ENCODE measurements at regions not wholly inside any gene's neighbourhood (a gene's known extent, or its start where the extent isn't known, plus 50 kb on each side); places are given as distances from the start of the nearest gene placed in this dataset.

DNA sequence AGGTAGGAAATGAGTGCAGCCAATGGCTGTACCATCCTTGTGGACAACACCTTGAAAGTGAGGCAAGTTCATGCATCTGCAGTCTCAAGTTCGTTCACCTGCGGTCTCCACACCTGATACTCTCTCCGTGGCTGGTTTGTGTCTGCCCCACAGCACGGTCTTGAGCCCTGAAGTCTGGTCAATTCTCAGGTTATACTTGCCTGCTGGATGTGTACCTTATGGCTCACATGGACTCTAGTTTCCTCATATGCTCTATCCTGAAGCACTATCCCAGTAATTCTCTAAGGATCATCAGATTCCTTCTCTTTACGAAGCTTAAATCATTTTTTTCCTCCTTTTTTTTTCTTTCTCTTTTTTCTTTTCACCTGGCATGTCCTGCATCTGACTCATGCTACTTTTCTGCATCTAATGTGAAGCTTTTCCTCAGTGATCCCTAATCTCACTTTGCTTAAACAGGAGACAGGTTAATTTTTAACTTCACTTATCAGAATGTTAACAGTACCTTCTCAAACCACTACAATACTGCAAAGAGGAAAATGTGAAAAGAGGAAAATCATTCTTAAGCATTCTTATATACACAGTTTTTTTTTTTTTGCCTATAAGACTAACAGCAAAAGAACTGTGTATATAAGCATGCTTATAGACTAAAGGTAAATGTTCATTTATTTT lies 511.2 kb downstream of the SOX11 start:
- no peak for DNase-seq (ENCODE audit: low read depth, low spot score)
- H3K4me3 ChIP-seq (ENCODE audit: low read length): no peak overlapping the region

DNA sequence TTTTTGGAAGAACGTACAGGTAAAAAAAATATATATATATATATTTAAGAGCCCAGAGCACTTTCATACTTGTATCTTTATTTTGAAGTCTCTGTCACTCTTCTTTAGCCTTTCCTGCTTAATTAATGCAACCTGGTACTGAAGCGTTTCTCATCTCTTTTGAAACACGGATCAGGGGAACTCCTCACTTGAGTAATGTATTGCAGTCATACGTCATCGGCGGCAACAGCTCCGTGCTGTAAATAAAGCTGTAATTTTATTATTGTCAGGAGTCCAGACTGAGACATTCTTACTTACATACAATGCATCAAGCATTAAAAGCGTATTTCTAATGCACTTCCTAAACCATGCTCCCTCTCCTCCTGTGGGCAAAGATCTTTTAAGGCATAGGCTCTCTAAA lies 514.7 kb downstream of the SOX11 start:
- no peak overlapping the region for H3K4me3 ChIP-seq (ENCODE audit: low read length)
- no peak for DNase-seq (ENCODE audit: low read depth, low spot score)

DNA sequence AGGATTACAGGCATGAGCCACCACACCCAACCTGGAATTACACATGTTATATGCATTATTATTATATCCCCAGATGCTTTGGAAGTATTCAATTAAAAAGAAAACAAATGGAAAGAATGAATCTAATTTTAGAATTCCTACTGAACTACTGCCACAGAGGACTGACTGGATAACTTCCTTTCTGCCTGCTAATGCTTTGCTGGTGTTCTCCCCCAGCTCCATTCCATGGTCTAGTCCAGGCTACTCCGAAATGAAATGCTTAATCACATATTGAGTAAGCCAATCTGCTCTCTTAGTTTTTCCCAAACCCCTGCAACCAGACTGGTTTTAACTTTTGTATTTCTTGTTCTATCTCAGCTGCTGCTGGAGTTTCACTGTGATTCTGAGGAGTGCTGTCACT lies 519.1 kb downstream of the SOX11 start:
- no peak for DNase-seq (ENCODE audit: low read depth, low spot score)
- H3K4me3 ChIP-seq (ENCODE audit: low read length): no peak overlapping the region

DNA sequence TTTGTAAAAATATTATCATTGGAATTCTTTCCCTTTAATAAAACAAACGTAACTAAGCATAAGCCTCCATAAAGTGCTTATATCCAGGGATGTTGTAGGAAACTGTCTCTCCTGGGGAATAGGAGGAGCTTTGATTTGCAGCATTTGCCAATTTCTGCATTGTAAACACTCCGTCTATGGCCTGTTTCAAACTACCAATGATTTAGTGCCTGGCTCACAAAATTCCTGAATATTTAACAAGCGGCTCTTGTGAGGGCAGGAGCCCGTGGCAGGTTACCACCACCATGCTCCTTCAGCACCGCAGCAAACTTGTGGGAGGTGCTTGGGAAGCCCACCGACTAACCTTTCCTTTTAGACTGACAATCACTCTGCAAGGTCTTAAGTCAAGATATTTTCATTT lies 520.3 kb downstream of the SOX11 start:
- no peak for DNase-seq (ENCODE audit: low read depth, low spot score)
- H3K4me3 ChIP-seq (ENCODE audit: low read length): no peak overlapping the region

DNA sequence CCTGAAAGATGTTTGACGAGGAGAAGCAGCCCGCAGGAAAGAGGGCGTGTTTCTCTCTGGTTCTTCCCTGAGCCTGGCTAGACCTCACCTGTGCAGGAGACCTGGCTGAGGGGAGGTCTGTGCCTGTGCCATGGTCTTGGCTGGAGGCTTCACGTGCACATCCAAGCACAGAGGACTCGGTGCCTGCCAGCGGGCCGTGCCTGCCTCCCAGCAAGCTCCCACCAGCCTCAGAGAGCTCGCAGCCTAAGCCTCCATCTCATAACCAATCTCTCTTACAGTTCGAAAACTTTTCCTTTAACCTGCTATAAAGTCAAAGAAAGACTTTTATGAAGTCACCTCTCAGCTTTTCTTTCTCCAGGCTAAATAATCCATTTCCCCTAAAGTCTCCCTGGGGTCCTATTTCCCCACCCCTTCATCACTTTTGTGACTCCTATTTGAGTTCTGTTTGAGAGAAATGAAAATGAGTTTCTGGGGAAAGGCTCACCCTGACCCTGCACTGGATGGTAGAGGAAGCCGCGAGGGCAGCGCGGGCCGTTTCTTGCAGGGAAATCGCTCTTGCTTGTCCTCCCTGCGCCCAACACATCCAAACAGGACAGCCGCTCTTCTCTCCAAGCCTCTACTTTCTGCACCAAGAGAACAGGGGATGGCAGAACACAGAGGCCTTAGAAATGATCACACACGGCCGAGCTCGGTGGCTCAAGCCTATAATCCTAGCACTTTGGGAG lies 521.0 kb downstream of the SOX11 start:
- H3K4me3 ChIP-seq (ENCODE audit: low read length): no peak overlapping the region
- DNase-seq (ENCODE audit: low read depth, low spot score): no peak

DNA sequence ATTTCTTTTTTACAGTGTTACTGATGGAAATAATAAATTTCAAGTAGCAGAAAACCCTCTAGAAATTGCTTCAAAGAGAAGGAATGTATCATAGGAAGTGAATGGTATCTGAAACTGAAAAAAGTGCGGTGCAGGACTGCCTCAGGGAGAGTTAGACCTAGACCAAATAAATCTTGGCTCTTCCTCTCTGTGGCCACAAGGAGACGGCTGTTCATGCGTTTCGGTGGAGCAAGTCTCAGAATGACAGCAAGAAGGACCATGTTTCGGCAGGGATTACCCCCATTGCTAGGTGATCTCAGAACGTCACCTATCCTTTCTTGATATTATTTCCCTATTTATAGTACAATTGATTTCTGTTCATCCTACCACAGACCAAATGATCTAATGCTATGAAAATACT lies 522.3 kb downstream of the SOX11 start:
- no peak overlapping the region for H3K4me3 ChIP-seq (ENCODE audit: low read length)
- DNase-seq (ENCODE audit: low read depth, low spot score): no peak

DNA sequence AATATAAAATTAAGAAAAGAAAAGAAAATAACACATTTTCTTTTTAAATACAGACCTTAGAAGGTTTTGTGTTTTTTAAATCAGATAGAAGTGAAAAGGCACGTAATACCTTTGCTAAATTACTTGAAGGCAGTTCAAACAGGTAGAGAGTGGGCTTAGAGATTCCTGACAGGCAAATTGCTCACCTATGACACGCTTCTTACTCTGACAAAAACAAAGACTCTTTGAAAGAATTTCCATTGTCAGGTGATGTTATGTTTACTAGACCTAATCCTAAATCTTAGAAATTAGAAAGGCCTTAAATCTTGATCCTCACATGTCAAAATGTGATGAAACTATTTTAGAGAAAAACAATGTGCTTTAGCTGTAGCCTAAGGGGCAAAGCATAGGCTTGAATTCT lies 522.9 kb downstream of the SOX11 start:
- H3K4me3 ChIP-seq (ENCODE audit: low read length): no peak overlapping the region
- DNase-seq (ENCODE audit: low read depth, low spot score): no peak

DNA sequence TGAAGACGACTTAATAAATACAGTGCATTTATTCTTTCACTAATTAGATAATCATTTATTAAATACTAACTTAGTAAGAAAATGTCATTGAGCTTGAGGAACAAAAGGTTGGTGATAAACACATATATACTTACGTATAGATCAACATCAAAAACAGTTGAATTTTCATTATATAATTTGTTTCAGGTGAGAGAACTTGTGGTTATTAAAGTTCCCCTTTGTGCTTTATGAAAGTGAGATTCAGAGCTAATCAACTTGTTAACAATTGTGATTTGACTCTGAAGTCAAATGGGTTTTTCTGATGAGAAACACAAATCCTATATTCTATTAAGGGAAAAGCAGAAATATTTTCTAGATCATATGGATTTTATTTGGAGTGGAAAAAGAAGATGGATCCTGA lies 524.0 kb downstream of the SOX11 start:
- no peak overlapping the region for H3K4me3 ChIP-seq (ENCODE audit: low read length)
- no peak for DNase-seq (ENCODE audit: low read depth, low spot score)

DNA sequence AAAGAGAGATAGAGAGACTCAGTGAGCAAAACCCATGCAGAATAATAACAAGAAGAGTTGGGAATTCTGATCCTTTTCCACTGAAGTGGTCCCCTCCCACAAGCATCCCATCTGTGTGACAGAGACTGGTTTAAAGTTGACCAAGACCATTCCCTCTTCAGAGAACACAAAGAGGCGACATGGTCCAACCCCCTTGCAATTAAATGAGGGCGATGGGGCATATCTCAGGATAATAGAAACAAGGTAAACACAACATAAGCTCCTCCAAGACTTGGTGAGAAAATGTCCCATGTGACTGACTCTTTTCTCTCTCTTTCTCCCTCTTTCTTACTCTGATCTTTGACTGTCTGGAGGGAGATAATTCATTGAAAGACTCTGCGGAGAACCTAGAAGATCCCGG lies 526.7 kb downstream of the SOX11 start:
- no peak for DNase-seq (ENCODE audit: low read depth, low spot score)
- H3K4me3 ChIP-seq (ENCODE audit: low read length): no peak overlapping the region

DNA sequence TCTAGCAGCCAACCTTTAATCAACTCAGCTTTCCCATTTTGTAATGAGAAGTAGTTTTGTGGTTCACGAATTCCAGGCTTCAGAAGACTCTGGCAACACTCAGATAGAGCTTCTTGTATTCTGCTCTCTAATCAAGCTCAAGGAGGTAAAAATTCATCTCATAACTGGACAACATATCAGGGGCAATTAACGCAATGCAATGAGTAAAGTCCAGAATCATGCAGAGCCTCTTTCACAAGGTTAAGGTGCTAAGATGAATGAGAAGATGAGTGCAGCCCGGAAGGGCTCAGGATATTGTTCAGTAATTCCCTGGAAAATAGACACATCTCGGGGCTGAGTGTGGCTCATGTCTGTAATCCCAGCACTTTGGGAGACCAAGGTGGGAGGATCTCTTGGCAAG lies 527.7 kb downstream of the SOX11 start:
- no peak for DNase-seq (ENCODE audit: low read depth, low spot score)
- H3K4me3 ChIP-seq (ENCODE audit: low read length): no peak overlapping the region

DNA sequence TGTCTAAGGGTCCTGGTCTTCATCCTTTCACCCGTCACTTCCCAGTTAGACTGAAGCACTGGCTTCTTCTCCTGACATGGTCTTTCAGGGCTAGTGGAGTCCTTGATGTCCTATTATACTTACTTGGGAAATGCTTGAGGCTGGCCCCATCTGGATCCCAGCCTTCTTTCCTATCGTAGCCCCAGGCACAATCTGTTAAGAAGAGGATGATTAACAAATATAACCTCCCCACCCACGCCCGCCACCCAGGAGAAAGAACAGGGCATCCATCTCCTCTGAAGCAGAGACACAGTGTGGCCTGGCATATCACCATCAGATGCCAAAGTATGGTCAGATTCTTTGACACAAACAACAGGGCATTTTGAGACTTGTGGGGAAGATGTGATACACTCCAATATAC lies 530.1 kb downstream of the SOX11 start:
- no peak overlapping the region for H3K4me3 ChIP-seq (ENCODE audit: low read length)
- no peak for DNase-seq (ENCODE audit: low read depth, low spot score)

DNA sequence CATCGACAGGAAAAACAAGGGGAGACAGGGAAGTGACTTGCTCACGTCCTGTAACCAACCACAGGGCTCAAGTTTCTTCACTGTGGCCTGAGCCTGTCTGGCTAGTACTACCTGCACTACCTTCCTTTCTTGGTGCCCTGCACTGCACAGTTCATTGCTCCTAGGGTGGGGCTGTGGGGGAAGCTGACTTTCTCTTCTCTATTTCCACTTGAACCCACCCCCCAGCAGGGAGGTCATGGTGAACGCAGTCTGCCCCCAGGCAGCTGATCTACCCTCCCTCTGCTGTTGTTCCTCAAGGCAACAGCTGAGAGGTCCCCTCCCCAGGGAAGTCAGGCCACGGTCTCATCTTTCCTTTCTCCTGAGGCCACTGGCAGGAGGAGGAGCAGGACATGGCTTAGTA lies 532.1 kb downstream of the SOX11 start:
- no peak overlapping the region for H3K4me3 ChIP-seq (ENCODE audit: low read length)
- no peak for DNase-seq (ENCODE audit: low read depth, low spot score)

DNA sequence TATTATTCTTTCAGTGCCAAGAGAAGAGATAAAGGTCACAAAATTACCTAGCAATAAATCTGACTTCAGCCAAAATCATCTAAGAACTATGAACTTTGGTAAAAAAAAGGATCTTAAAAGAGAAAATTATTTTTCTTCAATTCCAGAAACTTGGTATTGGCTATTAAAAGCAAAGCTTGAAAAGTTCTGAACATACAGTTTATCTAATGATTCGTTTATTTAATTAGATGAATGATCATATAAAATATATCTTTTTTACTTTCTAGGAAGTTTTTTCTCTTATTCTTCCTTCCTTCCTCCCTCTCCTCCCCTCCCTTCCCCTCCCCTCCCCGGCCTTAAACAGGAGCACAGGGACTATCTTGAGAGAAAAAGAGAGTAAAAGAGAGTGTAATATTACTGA lies 536.1 kb downstream of the SOX11 start:
- DNase-seq (ENCODE audit: low read depth, low spot score): no peak
- H3K4me3 ChIP-seq (ENCODE audit: low read length): no peak overlapping the region

DNA sequence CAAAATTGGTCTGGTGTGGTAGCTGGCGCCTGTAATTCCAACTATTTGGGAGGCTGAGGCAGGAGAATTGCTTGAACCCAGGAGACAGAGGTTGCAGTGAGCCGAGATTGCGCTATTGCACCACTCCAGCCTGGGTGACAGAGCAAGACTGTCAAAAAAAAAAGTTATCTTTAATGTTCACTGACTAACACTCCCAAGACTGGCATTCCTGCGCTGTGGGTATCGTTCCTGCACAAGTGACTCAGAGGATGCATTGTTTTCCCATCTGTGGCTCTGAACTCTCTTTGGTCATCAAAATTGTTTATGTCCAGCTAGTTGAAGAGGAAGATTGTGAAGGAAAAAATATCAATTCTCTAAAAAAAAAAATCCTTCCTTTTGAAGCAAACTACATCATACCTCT lies 539.0 kb downstream of the SOX11 start:
- no peak for DNase-seq (ENCODE audit: low read depth, low spot score)
- no peak overlapping the region for H3K4me3 ChIP-seq (ENCODE audit: low read length)

DNA sequence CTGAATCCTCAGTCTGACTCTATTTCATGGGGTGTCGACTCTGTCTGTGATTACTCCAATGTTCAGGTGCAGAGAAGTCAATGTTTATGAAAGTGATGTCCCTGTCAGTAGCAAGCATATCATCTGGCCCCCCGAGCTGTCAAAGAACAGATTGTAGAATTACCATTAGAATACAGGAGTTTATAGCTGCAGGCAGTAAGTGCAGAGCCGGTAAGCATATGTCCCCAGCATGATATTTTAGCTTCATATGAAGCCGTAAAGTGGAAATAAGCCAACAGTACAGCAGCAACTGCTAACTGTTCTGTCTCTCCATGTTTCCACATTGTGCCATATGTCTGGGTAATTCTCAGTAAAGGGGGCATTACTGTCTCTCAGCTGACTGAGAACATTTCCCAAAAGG lies 541.8 kb downstream of the SOX11 start:
- H3K4me3 ChIP-seq (ENCODE audit: low read length): no peak overlapping the region
- no peak for DNase-seq (ENCODE audit: low read depth, low spot score)

DNA sequence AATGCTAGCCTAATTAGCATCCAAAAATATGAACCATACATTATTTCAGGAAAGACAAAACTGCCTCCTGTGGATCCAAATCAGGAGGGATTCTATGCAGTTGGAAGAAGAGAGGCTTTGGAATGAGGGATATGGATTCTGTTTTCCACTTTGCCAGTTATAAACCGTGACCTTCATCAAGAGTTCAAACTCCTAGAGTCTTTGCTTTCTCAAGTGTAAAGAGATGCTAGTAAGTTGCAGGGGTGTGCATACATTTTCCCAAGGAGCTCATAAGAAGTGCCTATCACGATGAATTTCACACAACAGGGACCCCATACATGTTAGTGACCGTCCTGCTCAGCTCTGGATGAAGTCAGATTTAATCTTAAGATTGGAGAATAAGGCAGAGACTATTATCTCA lies 542.5 kb downstream of the SOX11 start:
- DNase-seq (ENCODE audit: low read depth, low spot score): no peak
- H3K4me3 ChIP-seq (ENCODE audit: low read length): no peak overlapping the region

DNA sequence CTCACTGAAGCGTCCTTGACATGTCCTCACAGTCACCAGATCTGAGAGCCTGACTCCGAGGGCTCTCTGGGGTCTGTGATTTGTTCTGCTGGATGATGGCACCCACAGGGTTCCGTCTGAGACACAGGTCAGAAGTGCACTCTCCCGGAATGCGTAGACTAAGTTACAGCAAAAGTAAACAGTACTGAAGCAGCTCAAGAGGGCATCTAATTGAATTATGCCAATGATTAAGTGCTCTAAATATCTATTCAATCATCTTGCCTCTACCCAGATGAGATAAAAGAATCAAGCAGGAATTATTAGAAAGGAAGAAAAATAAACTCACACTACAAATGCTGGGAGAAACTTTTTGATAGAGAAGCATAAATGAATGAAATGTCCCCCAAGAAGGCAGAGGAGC lies 544.1 kb downstream of the SOX11 start:
- DNase-seq (ENCODE audit: low read depth, low spot score): no peak
- no peak overlapping the region for H3K4me3 ChIP-seq (ENCODE audit: low read length)

DNA sequence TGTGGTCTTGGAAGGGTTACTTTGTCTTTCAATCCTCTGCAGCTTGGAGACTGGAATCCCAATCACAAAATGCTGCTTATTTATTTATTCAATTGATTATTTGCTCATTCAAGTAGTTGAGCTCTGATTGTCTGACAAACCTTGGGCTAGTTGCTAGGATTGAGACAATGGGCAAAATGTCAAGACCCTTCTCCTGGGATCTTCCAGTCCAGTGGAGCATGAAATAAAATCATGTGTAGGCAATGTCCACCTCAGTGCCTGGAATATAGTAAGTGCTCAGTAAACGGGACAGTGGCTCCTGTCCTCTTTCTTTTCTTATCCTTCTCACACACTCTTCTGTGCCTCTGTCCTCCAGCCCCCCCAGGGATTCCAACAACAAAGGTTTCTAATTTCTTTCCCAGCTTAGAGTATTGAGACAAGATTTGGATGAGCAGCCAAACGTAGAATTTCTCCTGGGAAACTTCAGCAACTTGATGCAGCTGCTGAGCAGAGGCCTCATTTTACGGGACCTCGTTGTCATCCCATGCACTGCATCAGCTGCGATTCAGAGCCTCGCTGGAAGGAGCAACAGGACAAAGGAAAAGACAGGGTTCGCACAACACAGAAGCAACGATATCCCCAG lies 545.0 kb downstream of the SOX11 start:
- no peak overlapping the region for H3K4me3 ChIP-seq (ENCODE audit: low read length)
- no peak for DNase-seq (ENCODE audit: low read depth, low spot score)

DNA sequence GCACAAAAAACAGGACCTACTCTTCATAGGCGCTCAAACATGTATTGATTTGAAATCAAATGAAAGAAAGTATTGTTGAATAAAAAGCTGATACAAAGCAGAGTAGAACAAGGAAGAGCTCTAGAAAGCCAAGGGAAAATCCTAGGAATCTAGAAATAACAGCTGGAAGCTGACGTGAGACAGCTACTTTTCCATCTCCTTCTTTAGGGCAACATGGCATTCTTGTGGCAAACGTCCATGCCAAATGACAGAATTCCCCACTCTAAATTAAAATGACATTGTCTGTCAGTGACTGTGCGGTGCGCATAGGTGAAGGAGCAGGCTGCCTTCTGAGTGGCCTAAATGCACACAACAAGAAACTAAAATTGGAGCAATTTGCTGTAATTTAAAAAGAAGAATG lies 557.4 kb downstream of the SOX11 start:
- no peak overlapping the region for H3K4me3 ChIP-seq (ENCODE audit: low read length)
- no peak for DNase-seq (ENCODE audit: low read depth, low spot score)

DNA sequence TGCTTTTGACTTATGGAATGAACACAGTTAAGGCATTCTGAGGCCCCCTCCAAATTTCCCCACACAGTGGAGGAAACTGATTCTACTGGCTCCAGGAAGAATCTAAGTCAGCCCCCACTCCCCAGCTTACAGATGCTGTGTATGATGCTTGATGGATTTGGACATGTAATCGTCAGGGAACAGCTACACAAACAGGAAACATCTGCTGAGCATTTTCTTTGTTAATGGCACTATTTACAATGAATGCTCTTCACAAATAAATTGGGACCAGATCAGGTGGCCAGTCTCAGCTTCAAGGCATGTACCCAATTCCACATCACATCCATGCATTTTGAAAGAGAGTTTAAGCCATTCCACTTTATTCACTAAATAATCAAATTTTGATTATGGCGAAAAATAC lies 562.3 kb downstream of the SOX11 start:
- DNase-seq (ENCODE audit: low read depth, low spot score): no peak
- no peak overlapping the region for H3K4me3 ChIP-seq (ENCODE audit: low read length)

DNA sequence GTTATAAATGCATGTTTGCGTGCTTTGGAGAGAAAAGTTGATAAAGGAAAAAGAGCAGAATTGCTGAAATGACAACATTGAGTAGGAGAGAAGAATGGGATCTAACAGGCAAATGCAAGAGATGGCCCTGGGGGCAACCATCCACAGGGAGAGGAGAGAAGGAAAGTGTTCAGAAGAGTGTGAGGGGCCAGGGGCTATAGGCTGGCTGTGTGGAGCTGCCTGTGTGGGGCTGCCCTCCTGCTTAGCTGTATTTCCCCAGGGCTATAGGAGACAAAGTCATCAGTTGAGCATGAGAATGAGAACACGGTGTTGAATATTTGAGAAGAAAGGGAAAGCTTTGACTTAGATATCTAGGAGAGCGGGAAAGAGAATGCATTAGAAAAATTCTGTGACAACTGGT lies 572.0 kb downstream of the SOX11 start:
- no peak overlapping the region for H3K4me3 ChIP-seq (ENCODE audit: low read length)
- no peak for DNase-seq (ENCODE audit: low read depth, low spot score)

Data from Jurkat, Clone E6-1 (cell line).